WERI-Rb-1 (cell line): ENCODE measurements at regions not wholly inside any gene's neighbourhood (a gene's known extent, or its start where the extent isn't known, plus 50 kb on each side); places are given as distances from the start of the nearest gene placed in this dataset.

Experiments
- DNase-seq: peaks from one replicate; pipeline ENCODE4 v3.0.0-alpha.2; 2020
- H3K27ac ChIP-seq: fragments of 250-450 bp; sonication (Bioruptor Pico); 2 replicates; pipeline ENCODE4 v1.5.1; 2020; ENCODE audit warnings: mild to moderate bottlenecking, moderate library complexity
- H3K27me3 ChIP-seq: fragments of 250-450 bp; sonication (Bioruptor Pico); 2 replicates; pipeline ENCODE4 v1.5.1; 2021; ENCODE audit warnings: mild to moderate bottlenecking, low read depth, moderate library complexity; ENCODE audit not compliant: insufficient read depth, severe bottlenecking
- H3K36me3 ChIP-seq: fragments of 250-450 bp; sonication (Bioruptor Pico); 2 replicates; pipeline ENCODE4 v1.5.1; 2020; ENCODE audit warnings: mild to moderate bottlenecking, moderate library complexity
- H3K4me3 ChIP-seq: 2 replicates; pipeline ENCODE4 v1.5.1; 2011; ENCODE audit warnings: low read depth, mild to moderate bottlenecking, control low read depth, low read length
- H3K9me3 ChIP-seq: fragments of 250-450 bp; sonication (Bioruptor Pico); 2 replicates; pipeline ENCODE4 v1.5.1; 2021; ENCODE audit warnings: mild to moderate bottlenecking, moderate library complexity; ENCODE audit not compliant: severe bottlenecking
- TF ChIP-seq, protein P1 (sequence below): IDR thresholded peaks from 2 replicates; pipeline ENCODE4 v1.5.1; 2011; ENCODE audit warnings: low read depth, mild to moderate bottlenecking, control low read depth, inconsistent platforms, low read length

- TF ChIP-seq, protein P1, sequence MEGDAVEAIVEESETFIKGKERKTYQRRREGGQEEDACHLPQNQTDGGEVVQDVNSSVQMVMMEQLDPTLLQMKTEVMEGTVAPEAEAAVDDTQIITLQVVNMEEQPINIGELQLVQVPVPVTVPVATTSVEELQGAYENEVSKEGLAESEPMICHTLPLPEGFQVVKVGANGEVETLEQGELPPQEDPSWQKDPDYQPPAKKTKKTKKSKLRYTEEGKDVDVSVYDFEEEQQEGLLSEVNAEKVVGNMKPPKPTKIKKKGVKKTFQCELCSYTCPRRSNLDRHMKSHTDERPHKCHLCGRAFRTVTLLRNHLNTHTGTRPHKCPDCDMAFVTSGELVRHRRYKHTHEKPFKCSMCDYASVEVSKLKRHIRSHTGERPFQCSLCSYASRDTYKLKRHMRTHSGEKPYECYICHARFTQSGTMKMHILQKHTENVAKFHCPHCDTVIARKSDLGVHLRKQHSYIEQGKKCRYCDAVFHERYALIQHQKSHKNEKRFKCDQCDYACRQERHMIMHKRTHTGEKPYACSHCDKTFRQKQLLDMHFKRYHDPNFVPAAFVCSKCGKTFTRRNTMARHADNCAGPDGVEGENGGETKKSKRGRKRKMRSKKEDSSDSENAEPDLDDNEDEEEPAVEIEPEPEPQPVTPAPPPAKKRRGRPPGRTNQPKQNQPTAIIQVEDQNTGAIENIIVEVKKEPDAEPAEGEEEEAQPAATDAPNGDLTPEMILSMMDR = no peak
- Histone ChIP-seq H3K27me3 (peaks cover 68% of the 10 kb centered on the region), H3K36me3 (no peaks in the 10 kb centered on the region), H3K27ac (no peak overlapping the region), H3K4me3 (no peak overlapping the region), H3K9me3 (no peaks in the 10 kb centered on the region)
- no peak for DNase-seq
These were observed 150.6 kb upstream of the TMEM72 start for GRCh38 chr10:44760513-44760912.

DNA sequence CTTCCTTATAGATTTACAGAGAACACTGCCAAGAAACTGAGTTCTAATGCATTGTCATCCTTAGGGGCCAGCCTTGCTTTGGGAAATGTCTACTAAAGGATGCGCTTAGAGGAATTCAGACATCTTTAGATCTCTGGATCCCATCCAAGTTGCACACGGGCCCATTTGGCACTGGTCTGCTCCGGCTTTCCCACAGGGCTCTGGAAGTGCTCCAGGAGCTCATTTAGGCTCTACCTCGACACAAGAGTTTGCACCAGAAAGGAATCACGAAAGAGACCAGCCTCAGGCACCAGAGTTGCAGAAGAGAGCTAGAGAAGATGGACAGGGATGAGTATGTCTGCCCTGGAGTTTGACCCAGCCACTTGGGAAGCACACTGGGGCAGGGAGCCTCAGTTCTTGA, 150.1 kb upstream of the TMEM72 start:
- Histone ChIP-seq H3K27me3 (peaks cover 63% of the 10 kb centered on the region), H3K4me3 (no peak overlapping the region), H3K27ac (no peak overlapping the region), H3K9me3 (no peaks in the 10 kb centered on the region), H3K36me3 (no peaks in the 10 kb centered on the region)
- TF ChIP-seq, protein P1 = no peak
- no peak for DNase-seq

- TF ChIP-seq, protein P1 = no peak
- Histone ChIP-seq H3K4me3 (no peak overlapping the region), H3K9me3 (no peaks in the 10 kb centered on the region), H3K27ac (no peak overlapping the region), H3K36me3 (no peaks in the 10 kb centered on the region), H3K27me3 (peaks cover 59% of the 10 kb centered on the region)
- no peak for DNase-seq
These were observed 147.8 kb upstream of the TMEM72 start for GRCh38 chr10:44763331-44763730.

DNA sequence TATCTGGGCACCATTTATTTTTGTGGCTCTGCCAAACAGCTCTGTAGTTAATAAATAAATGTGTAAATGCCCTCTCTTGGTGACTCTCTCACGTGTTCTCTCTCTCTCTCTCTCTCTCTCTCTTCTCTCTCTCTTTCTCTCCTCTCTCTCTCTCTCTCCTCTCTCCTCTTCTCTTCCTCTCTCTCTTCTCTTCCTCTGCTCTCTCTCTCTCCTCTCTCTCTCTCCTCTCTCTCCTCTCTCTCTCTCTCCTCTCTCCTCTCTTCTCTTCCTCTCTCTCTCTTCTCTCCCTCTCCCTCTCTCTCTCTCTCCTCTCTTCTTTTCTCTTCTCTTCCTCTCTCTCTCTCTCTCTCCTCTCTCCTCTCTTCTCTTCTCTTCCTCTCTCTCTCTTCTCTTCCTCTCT, 145.8 kb upstream of the TMEM72 start:
- H3K36me3 ChIP-seq = no peaks in the 10 kb centered on the region
- peaks cover 54% of the 10 kb centered on the region for H3K27me3 ChIP-seq
- TF ChIP-seq, protein P1 = no peak
- H3K4me3 ChIP-seq = no peak overlapping the region
- H3K27ac ChIP-seq = no peak overlapping the region
- no peak for DNase-seq
- no peaks in the 10 kb centered on the region for H3K9me3 ChIP-seq

DNA sequence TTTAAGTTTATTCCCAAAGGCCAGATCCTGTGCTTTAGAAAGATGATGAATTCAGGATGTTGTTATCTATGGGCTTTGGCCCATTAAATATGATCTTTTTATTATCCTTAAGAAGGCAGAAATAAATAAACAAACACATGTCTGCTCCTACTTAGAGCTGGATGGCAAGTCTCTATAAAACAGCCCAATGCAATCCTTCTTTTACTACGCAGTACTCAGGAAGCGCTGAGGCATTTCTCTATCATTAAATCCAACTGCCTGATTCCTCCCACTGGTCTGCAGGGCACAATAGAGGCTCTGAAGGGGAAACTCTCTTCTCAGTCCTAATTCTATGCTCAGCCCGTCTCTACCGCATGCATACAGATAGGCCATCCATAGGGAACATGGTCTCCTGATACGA, 144.5 kb upstream of the TMEM72 start:
- Histone ChIP-seq H3K27ac (no peak overlapping the region), H3K4me3 (no peak overlapping the region), H3K36me3 (no peaks in the 10 kb centered on the region), H3K9me3 (no peaks in the 10 kb centered on the region), H3K27me3 (peaks cover 55% of the 10 kb centered on the region)
- DNase-seq = no peak
- TF ChIP-seq, protein P1 = no peak

DNA sequence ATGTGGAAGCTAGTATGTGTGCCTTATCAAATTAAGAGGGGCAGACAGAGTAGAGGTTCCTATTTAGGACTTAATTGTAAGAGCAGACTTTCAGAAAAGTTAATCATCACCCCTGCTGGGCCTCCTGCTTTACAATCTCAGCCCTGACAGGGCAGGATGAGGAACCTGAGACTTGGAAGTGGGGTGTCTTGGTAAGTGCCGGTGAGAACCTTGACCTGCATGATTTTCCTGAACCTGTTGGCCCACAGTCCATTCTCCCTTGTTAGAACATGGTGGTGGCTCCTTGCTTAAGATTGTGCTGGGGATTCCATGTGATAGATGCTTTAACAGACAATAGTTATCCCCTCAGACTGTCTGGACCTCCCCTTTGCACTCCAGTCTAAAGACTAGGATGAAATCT, 141.7 kb upstream of the TMEM72 start:
- no peak overlapping the region for H3K4me3 ChIP-seq
- H3K27me3 ChIP-seq = peaks cover 71% of the 10 kb centered on the region
- H3K36me3 ChIP-seq = no peaks in the 10 kb centered on the region
- no peak overlapping the region for H3K27ac ChIP-seq
- TF ChIP-seq, protein P1 = no peak
- DNase-seq = no peak
- no peaks in the 10 kb centered on the region for H3K9me3 ChIP-seq
